Osteoblast (primary cell): ENCODE measurements at regions not wholly inside any gene's neighbourhood (a gene's known extent, or its start where the extent isn't known, plus 50 kb on each side); places are given as distances from the start of the nearest gene placed in this dataset.
A peak's percentile ranks its signal among the peaks of the same experiment; 100 is the strongest.
"Not testable (repeated sequence)": the region's sequence is repeated elsewhere in the genome, so short reads cannot be mapped to it uniquely, and the experiment has no call there.

Experiments used
- DNase-seq: peaks from one replicate; pipeline ENCODE4 v3.0.0; 2011; ENCODE audit warnings: low spot score, mixed read lengths; ENCODE audit not compliant: insufficient read length; ENCODE audit errors: missing footprints
- H2AFZ ChIP-seq: 2 replicates; pipeline ENCODE4 v1.6.0; 2011; ENCODE audit warnings: mild to moderate bottlenecking, low read length
- H3K27ac ChIP-seq: 2 replicates; pipeline ENCODE4 v1.5.1; 2011; ENCODE audit warnings: mild to moderate bottlenecking, low read depth, low read length, moderate library complexity
- H3K27me3 ChIP-seq: 2 replicates; pipeline ENCODE4 v1.6.0; 2012; ENCODE audit warnings: mild to moderate bottlenecking, control low read depth, inconsistent platforms, low read length, moderate library complexity; ENCODE audit not compliant: insufficient read depth
- H3K36me3 ChIP-seq: 2 replicates; pipeline ENCODE4 v1.5.1; 2011; ENCODE audit warnings: mild to moderate bottlenecking, low read length, control low read depth, moderate library complexity; ENCODE audit not compliant: insufficient read depth
- H3K4me1 ChIP-seq: 2 replicates; pipeline ENCODE4 v1.5.1; 2011; ENCODE audit warnings: mild to moderate bottlenecking, low read length, control low read depth, moderate library complexity; ENCODE audit not compliant: insufficient read depth
- H3K4me2 ChIP-seq: 2 replicates; pipeline ENCODE4 v1.6.0; 2011; ENCODE audit warnings: mild to moderate bottlenecking, low read length; ENCODE audit not compliant: insufficient read depth
- H3K4me3 ChIP-seq: fragments of 200-600 bp; sonication (generic); 3 replicates; pipeline ENCODE4 v1.5.1; 2012; ENCODE audit warnings: mild to moderate bottlenecking, low read length, inconsistent platforms; ENCODE audit not compliant: insufficient read depth
- H3K79me2 ChIP-seq: 2 replicates; pipeline ENCODE4 v1.6.0; 2012; ENCODE audit warnings: mild to moderate bottlenecking, low read length, control low read depth, inconsistent platforms; ENCODE audit not compliant: insufficient read depth
- H3K9me3 ChIP-seq: 2 replicates; pipeline ENCODE4 v1.5.1; 2011; ENCODE audit warnings: low read depth, low read length, control low read depth
- H4K20me1 ChIP-seq: 2 replicates; pipeline ENCODE4 v1.6.0; 2012; ENCODE audit warnings: mild to moderate bottlenecking, low read length, control low read depth; ENCODE audit not compliant: insufficient read depth
- TF ChIP-seq, protein P1 (sequence below): IDR thresholded peaks from 2 replicates; pipeline ENCODE4 v1.5.1; 2011; ENCODE audit warnings: mild to moderate bottlenecking, low read depth, low read length, moderate library complexity; ENCODE audit errors: extremely low read depth

DNA sequence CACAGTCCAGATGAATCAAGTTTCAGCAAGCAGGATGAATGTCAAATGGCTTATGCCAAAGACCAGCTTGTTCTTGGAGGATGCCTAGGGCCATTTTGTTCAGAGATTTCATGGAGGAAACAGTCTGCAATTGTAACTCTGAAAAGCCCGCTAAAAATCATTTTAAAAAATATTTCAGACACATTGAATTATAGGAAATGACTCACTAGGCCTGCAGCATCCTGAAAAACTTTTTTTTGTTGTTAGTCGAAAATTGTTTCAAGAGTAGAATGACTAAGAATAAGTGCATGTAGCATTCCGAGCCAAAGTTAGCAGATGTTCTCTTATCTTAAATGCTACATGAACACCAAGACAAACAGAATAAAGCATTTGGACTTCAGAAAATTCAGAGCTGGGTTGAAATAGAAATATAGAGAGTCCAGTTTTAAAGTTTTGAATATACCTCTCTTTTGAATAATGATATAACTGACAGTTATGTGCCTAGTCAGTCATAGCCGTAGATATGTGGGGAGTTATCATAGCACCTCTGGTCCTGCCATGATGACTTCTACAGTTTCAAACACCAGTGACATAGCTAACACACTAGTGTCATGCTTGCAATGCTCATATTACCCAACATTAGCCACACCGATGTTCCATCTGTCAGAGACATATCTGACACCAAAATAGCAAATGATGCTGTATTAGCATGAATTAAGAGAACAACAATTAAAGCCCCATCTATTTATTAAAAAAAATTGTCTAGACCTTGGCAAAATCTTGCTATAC lies 1462.8 kb upstream of the GBE1 start:
- H3K4me3 ChIP-seq, result no peak overlapping the region
- TF ChIP-seq, protein P1, sequence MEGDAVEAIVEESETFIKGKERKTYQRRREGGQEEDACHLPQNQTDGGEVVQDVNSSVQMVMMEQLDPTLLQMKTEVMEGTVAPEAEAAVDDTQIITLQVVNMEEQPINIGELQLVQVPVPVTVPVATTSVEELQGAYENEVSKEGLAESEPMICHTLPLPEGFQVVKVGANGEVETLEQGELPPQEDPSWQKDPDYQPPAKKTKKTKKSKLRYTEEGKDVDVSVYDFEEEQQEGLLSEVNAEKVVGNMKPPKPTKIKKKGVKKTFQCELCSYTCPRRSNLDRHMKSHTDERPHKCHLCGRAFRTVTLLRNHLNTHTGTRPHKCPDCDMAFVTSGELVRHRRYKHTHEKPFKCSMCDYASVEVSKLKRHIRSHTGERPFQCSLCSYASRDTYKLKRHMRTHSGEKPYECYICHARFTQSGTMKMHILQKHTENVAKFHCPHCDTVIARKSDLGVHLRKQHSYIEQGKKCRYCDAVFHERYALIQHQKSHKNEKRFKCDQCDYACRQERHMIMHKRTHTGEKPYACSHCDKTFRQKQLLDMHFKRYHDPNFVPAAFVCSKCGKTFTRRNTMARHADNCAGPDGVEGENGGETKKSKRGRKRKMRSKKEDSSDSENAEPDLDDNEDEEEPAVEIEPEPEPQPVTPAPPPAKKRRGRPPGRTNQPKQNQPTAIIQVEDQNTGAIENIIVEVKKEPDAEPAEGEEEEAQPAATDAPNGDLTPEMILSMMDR, result no peak
- H3K27ac ChIP-seq, result no peak overlapping the region
- no peaks in the 10 kb centered on the region for H3K4me1 ChIP-seq
- H4K20me1 ChIP-seq, result no peaks in the 10 kb centered on the region
- H3K27me3 ChIP-seq, result no peaks in the 10 kb centered on the region
- no peaks in the 10 kb centered on the region for H3K36me3 ChIP-seq
- H3K4me2 ChIP-seq, result no peak overlapping the region
- no peak overlapping the region for H2AFZ ChIP-seq
- H3K9me3 ChIP-seq, result peaks cover 8% of the 10 kb centered on the region
- DNase-seq, result no peak
- no peaks in the 10 kb centered on the region for H3K79me2 ChIP-seq

DNA sequence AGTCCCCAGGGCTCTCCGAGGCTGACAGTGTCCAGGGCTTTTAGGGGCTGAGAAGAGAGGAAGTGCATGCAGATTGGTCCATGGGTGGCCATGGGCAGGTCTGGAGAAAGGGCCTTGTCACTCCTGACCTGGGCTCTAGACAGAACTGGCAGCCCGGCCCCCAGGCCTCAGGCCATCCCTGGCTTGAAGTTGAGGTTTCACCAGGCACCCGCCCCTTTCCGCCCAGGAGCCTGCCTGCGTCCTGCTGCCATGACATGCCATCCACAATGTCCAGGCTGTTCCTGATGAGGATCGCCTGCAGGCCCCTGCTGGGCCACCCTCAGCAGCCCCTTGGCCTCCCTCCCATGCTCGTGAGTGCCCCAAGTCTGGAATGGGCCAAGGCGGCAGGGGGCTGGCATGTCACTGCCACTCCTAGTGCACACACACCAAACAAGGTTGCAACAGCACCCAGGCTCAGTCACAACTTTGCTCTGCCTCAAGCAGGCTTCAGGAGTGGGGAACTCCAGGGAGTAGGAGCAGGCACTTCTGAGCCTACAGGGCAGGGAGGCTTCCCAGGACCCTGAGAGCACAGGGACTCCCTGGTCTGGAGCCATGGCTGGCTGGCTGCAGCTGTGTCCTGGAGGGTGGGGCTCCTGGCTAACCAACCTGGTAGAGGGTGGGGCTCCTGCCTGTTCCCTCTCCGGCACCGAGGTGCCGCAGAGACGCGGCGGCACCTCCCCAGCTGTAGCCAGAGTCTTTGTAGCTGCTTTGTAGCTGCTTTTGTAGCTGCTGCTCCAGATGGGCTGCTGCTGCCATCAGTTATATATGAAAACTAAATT lies 1457.1 kb upstream of the GBE1 start:
- Histone ChIP-seq H3K4me2 (no peak overlapping the region), H2AFZ (no peak overlapping the region), H3K4me3 (no peak overlapping the region), H4K20me1 (no peaks in the 10 kb centered on the region), H3K4me1 (no peaks in the 10 kb centered on the region), H3K27me3 (no peaks in the 10 kb centered on the region), H3K9me3 (peaks cover 4% of the 10 kb centered on the region), H3K36me3 (no peaks in the 10 kb centered on the region), H3K79me2 (no peaks in the 10 kb centered on the region), H3K27ac (no peak overlapping the region)
- DNase-seq, result peak; percentile 14
- TF ChIP-seq, protein P1, result no peak

DNA sequence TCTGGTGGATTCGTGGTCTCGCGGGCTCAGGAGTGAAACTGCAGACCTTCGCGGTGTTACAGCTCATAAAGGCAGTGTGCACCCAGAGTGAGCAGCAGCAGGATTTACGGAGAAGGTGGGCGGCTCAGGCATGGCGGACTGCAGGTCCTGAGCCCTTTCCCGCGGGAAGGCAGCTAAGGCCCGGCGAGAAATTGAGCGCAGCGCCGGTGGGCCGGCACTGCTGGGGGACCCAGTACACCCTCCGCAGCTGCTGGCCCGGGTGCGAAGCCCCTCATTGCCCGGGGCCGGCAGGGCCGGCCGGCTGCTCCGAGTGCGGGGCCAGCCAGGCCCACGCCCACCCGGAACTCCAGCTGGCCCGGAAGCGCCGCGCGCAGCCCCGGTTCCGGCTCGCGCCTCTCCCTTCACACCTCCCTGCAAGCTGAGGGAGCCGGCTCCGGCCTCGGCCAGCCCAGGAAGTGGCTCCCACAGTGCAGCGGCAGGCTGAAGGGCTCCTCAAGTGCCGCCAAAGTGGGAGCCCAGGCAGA lies 1456.2 kb upstream of the GBE1 start:
- H3K27me3 ChIP-seq, H3K4me2 ChIP-seq, H3K36me3 ChIP-seq, H3K4me1 ChIP-seq, H2AFZ ChIP-seq, H3K79me2 ChIP-seq, H3K4me3 ChIP-seq, H3K9me3 ChIP-seq, H3K27ac ChIP-seq, DNase-seq, H4K20me1 ChIP-seq: not testable (repeated sequence)

DNA sequence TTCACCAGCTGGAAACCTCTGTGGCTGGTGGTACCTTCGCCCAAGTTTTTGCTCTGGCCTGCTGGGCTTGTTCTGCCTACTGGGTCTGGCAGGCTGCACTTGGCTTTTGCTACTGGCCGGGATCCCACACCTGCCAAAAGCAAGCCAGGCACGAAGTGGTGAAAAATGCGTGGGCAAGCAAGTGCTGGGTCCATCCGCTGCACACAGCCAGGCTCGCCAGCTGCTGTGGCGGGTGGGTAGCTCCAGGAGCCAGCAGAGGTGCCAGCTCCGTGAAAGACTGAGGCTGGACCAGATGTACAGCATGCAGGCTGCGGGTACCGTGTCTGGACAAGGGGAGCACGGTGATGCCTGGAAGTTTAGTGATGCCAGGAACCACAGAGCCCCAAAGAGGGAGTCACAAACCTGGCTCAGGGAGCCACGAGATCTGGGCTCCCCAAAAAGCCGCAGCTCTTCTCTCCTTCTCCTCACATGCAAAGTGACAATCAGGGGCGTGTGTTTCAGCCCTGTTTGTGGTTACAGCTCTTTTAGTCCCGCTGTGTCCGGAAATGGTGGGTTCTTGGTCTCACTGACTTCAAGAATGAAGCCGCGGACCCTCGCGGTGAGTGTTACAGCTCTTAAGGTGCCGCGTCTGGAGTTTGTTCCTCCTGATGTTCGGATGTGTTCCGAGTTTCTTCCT lies 1455.6 kb upstream of the GBE1 start:
- no peaks in the 10 kb centered on the region for H3K4me1 ChIP-seq
- no peak overlapping the region for H3K4me3 ChIP-seq
- no peak overlapping the region for H2AFZ ChIP-seq
- no peaks in the 10 kb centered on the region for H3K36me3 ChIP-seq
- H4K20me1 ChIP-seq, result no peaks in the 10 kb centered on the region
- no peaks in the 10 kb centered on the region for H3K79me2 ChIP-seq
- H3K9me3 ChIP-seq, result no peaks in the 10 kb centered on the region
- H3K27me3 ChIP-seq, result no peaks in the 10 kb centered on the region
- no peak overlapping the region for H3K27ac ChIP-seq
- TF ChIP-seq, protein P1, result no peak
- peak; percentile 26 for DNase-seq
- H3K4me2 ChIP-seq, result no peak overlapping the region
